ENCODE measurements at regions not wholly inside any gene's neighbourhood (a gene's known extent, or its start where the extent isn't known, plus 50 kb on each side); places are given as distances from the start of the nearest gene placed in this dataset.

DNA sequence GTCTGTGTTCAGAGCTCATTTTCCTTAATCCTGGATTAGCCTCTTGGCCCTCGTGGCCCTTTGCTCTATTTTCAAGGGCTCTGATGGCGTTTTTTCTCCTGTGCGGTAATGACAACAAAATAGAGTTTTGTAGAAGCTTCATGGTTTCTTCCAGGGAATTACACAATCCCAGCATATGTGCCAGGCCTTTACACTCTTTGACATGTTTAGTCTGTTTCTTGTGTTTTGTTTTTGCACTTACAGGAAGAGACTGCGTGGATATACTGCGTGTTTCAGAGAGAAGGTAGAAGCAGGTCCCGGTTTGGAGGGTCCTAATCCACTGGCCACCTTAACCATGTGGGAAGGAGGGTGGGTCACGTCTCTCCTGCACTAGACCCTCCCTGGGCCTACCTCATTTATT lies 400.2 kb upstream of the IRX4 start:
- no peak overlapping the region for H3K27ac ChIP-seq
- no peaks in the 10 kb centered on the region for H3K27me3 ChIP-seq
- no peaks in the 10 kb centered on the region for H3K36me3 ChIP-seq
- no peaks in the 10 kb centered on the region for H3K4me1 ChIP-seq
- H3K4me3 ChIP-seq = no peak overlapping the region
- DNase-seq = no peak
- no peak for TF ChIP-seq EP300 (IDR thresholded peaks at IDR 0.05)
- TF ChIP-seq, protein P1, sequence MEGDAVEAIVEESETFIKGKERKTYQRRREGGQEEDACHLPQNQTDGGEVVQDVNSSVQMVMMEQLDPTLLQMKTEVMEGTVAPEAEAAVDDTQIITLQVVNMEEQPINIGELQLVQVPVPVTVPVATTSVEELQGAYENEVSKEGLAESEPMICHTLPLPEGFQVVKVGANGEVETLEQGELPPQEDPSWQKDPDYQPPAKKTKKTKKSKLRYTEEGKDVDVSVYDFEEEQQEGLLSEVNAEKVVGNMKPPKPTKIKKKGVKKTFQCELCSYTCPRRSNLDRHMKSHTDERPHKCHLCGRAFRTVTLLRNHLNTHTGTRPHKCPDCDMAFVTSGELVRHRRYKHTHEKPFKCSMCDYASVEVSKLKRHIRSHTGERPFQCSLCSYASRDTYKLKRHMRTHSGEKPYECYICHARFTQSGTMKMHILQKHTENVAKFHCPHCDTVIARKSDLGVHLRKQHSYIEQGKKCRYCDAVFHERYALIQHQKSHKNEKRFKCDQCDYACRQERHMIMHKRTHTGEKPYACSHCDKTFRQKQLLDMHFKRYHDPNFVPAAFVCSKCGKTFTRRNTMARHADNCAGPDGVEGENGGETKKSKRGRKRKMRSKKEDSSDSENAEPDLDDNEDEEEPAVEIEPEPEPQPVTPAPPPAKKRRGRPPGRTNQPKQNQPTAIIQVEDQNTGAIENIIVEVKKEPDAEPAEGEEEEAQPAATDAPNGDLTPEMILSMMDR (IDR thresholded peaks at IDR 0.05) = no peak
- no peak for TF ChIP-seq POLR2A (IDR thresholded peaks at IDR 0.05)
- TF ChIP-seq POLR2AphosphoS5 (IDR thresholded peaks at IDR 0.05) = no peak
- 64 to 76% methylated on average over 7 of the region's 7 CpGs for WGBS, 2 donors
- H3K9me3 ChIP-seq = no peaks in the 10 kb centered on the region
- ATAC-seq (ENCODE audit: low FRiP score in 2 of 2) = no peak

- Histone ChIP-seq H3K27ac (no peak overlapping the region), H3K9me3 (no peaks in the 10 kb centered on the region), H3K4me3 (no peak overlapping the region), H3K4me1 (no peaks in the 10 kb centered on the region), H3K36me3 (no peaks in the 10 kb centered on the region), H3K27me3 (no peaks in the 10 kb centered on the region)
- DNase-seq (no peak), ATAC-seq (ENCODE audit: low FRiP score in 2 of 2) (no peak)
- TF ChIP-seq POLR2A (IDR thresholded peaks at IDR 0.05) = no peak
- no peak for TF ChIP-seq EP300 (IDR thresholded peaks at IDR 0.05)
- TF ChIP-seq, protein P1 (IDR thresholded peaks at IDR 0.05) = no peak
- no peak for TF ChIP-seq POLR2AphosphoS5 (IDR thresholded peaks at IDR 0.05)
- 57 to 76% methylated on average over 11 of the region's 11 CpGs for WGBS, 2 donors
Measured at GRCh38 chr5:2282034-2282690, 399.4 kb upstream of the IRX4 start.

GRCh38 chr5:2281446-2281845 lies 398.7 kb upstream of the IRX4 start:
- Histone ChIP-seq H3K4me3 (no peak overlapping the region), H3K27ac (no peak overlapping the region), H3K4me1 (no peaks in the 10 kb centered on the region), H3K36me3 (no peaks in the 10 kb centered on the region), H3K9me3 (no peaks in the 10 kb centered on the region), H3K27me3 (no peaks in the 10 kb centered on the region)
- TF ChIP-seq POLR2A (IDR thresholded peaks at IDR 0.05) (no peak), EP300 (IDR thresholded peaks at IDR 0.05) (no peak), POLR2AphosphoS5 (IDR thresholded peaks at IDR 0.05) (no peak)
- TF ChIP-seq, protein P1 (IDR thresholded peaks at IDR 0.05) = no peak
- DNase-seq (no peak), ATAC-seq (ENCODE audit: low FRiP score in 2 of 2) (no peak)
- WGBS, 2 donors = 90 to 92% methylated on average over 3 of the region's 3 CpGs

- WGBS, 2 donors = 86 to 88% methylated on average over 3 of the region's 3 CpGs
Measured at GRCh38 chr5:2280318-2280717, 397.6 kb upstream of the IRX4 start.

GRCh38 chr5:2278825-2279456 lies 396.2 kb upstream of the IRX4 start:
- WGBS, 2 donors = 54 to 55% methylated on average over 27 of the region's 27 CpGs
- no peaks in the 10 kb centered on the region for H3K27me3 ChIP-seq
- no peak for DNase-seq
- no peaks in the 10 kb centered on the region for H3K9me3 ChIP-seq
- ATAC-seq (ENCODE audit: low FRiP score in 2 of 2) = no peak
- no peak overlapping the region for H3K27ac ChIP-seq
- H3K4me1 ChIP-seq = no peaks in the 10 kb centered on the region
- H3K4me3 ChIP-seq = no peak overlapping the region
- no peaks in the 10 kb centered on the region for H3K36me3 ChIP-seq
- TF ChIP-seq, protein P1 (IDR thresholded peaks at IDR 0.05) = no peak
- no peak for TF ChIP-seq EP300 (IDR thresholded peaks at IDR 0.05)
- TF ChIP-seq POLR2AphosphoS5 (IDR thresholded peaks at IDR 0.05) = no peak
- TF ChIP-seq POLR2A (IDR thresholded peaks at IDR 0.05) = no peak

More at GRCh38 chr5:2280318-2280717, 397.6 kb upstream of the IRX4 start:
- Histone ChIP-seq H3K4me1 (no peaks in the 10 kb centered on the region), H3K27me3 (no peaks in the 10 kb centered on the region), H3K27ac (no peak overlapping the region), H3K4me3 (no peak overlapping the region), H3K9me3 (no peaks in the 10 kb centered on the region), H3K36me3 (no peaks in the 10 kb centered on the region)
- no peak for TF ChIP-seq POLR2A (IDR thresholded peaks at IDR 0.05)
- ATAC-seq (ENCODE audit: low FRiP score in 2 of 2) (no peak), DNase-seq (no peak)
